ENCODE measurements at regions not wholly inside any gene's neighbourhood (a gene's known extent, or its start where the extent isn't known, plus 50 kb on each side); places are given as distances from the start of the nearest gene placed in this dataset.

- Histone ChIP-seq H3K36me3 (no peaks in the 10 kb centered on the region), H3K4me3 (no peak overlapping the region), H3K27ac (no peak overlapping the region), H3K4me1 (no peaks in the 10 kb centered on the region), H3K27me3 (no peaks in the 10 kb centered on the region), H3K9me3 (no peaks in the 10 kb centered on the region)
- TF ChIP-seq, protein P1, sequence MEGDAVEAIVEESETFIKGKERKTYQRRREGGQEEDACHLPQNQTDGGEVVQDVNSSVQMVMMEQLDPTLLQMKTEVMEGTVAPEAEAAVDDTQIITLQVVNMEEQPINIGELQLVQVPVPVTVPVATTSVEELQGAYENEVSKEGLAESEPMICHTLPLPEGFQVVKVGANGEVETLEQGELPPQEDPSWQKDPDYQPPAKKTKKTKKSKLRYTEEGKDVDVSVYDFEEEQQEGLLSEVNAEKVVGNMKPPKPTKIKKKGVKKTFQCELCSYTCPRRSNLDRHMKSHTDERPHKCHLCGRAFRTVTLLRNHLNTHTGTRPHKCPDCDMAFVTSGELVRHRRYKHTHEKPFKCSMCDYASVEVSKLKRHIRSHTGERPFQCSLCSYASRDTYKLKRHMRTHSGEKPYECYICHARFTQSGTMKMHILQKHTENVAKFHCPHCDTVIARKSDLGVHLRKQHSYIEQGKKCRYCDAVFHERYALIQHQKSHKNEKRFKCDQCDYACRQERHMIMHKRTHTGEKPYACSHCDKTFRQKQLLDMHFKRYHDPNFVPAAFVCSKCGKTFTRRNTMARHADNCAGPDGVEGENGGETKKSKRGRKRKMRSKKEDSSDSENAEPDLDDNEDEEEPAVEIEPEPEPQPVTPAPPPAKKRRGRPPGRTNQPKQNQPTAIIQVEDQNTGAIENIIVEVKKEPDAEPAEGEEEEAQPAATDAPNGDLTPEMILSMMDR (IDR thresholded peaks at IDR 0.05) = no peak
- TF ChIP-seq POLR2A (IDR thresholded peaks at IDR 0.05) (no peak), POLR2AphosphoS5 (IDR thresholded peaks at IDR 0.05; ENCODE audit: insufficient read depth in 1 of 2, low read depth in 1 of 2) (no peak)
- no peak for DNase-seq (ENCODE audit: extremely low spot score in 2 of 2)
- intact Hi-C loops (cut with DNase I) = no loop called here
Observed at GRCh38 chr13:109281017-109281902, 505.1 kb downstream of the IRS2 start.

DNA sequence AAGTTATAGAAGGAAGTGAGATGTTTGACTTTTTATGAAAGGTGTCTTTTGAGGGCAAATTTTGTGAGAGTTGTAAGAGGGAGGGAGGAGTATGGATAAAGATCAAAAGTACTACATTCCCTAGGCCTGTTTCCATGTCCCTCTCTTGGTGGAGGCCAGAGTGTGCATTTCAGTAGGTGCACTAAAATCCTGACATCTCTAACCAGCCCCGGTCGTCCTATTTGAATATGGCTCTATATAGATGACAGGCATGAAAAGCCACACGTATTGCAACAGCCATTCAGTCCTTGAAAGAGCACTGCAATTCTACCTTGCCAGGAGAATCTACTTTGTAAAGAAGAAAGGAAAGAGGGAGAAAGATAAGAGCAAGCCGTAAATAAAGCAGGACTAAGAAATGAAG is 510.1 kb downstream of the IRS2 start:
- no peak for DNase-seq (ENCODE audit: extremely low spot score in 2 of 2)
- Histone ChIP-seq H3K9me3 (no peaks in the 10 kb centered on the region), H3K4me1 (no peaks in the 10 kb centered on the region), H3K36me3 (no peaks in the 10 kb centered on the region), H3K27me3 (no peaks in the 10 kb centered on the region), H3K27ac (no peak overlapping the region), H3K4me3 (no peak overlapping the region)
- TF ChIP-seq POLR2A (IDR thresholded peaks at IDR 0.05) (no peak), POLR2AphosphoS5 (IDR thresholded peaks at IDR 0.05; ENCODE audit: insufficient read depth in 1 of 2, low read depth in 1 of 2) (no peak)
- TF ChIP-seq, protein P1 (IDR thresholded peaks at IDR 0.05) = no peak
- intact Hi-C loops (cut with DNase I) = no loop called here

DNA sequence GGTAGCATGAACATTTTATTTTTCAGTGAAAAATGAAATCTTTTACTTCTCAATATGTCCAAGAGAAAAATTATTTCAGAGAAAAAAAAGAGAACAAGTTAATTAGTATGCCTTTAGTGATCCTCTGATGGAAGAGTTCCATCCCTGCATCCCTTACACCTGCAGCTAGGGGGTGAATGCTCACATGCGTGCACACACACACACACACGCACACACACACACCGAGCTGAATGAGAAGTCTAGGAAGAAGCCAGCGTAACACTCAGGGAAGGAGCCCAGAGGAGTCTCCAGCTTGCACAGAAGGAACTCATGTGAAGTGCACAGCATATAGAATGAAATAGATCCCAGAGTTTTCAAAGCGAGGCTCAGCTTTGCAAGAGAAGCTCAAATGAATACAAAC is 510.5 kb downstream of the IRS2 start:
- Histone ChIP-seq H3K4me3 (no peak overlapping the region), H3K27me3 (no peaks in the 10 kb centered on the region), H3K4me1 (no peaks in the 10 kb centered on the region), H3K36me3 (no peaks in the 10 kb centered on the region), H3K27ac (no peak overlapping the region), H3K9me3 (no peaks in the 10 kb centered on the region)
- TF ChIP-seq POLR2A (IDR thresholded peaks at IDR 0.05) (no peak), POLR2AphosphoS5 (IDR thresholded peaks at IDR 0.05; ENCODE audit: insufficient read depth in 1 of 2, low read depth in 1 of 2) (no peak)
- TF ChIP-seq, protein P1 (IDR thresholded peaks at IDR 0.05) = no peak
- intact Hi-C loops (cut with DNase I) = no loop called here
- no peak for DNase-seq (ENCODE audit: extremely low spot score in 2 of 2)

DNA sequence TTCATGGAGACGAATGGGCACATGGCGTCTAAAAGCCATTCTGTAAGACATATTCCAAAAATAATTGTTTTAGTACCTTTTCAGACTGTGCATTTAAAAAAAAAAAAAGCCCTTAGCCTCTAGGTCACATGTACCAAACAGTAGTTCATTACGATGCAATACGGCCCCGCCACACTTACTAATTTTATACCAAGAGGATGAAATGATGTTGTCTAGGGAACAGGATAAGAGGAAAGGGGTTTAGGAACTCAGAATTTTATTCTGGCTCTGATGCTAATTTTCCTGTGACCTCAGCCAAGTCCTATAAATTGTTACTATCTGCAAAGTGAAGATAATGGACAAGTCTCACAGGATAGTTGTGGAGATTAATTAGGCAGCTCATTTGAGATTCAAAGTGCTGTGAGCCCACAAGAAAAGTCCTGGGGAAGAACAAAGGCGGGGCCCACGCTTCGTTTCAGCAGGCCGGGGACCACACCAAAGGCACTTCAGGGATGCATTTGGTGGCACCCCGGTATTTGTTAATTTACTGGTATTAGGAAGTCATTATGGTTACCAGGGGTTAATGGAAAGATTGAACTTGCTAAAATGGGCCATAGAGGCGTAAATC is 511.1 kb downstream of the IRS2 start:
- H3K27ac ChIP-seq = no peak overlapping the region
- H3K36me3 ChIP-seq = no peaks in the 10 kb centered on the region
- no peak for DNase-seq (ENCODE audit: extremely low spot score in 2 of 2)
- H3K9me3 ChIP-seq = no peaks in the 10 kb centered on the region
- H3K27me3 ChIP-seq = no peaks in the 10 kb centered on the region
- intact Hi-C loops (cut with DNase I) = no loop called here
- no peak overlapping the region for H3K4me3 ChIP-seq
- no peaks in the 10 kb centered on the region for H3K4me1 ChIP-seq
- TF ChIP-seq POLR2AphosphoS5 (IDR thresholded peaks at IDR 0.05; ENCODE audit: insufficient read depth in 1 of 2, low read depth in 1 of 2) = no peak
- TF ChIP-seq, protein P1 (IDR thresholded peaks at IDR 0.05) = no peak
- no peak for TF ChIP-seq POLR2A (IDR thresholded peaks at IDR 0.05)

All from vagina (tissue), 2 donors.